Omental fat pad (tissue), 3 donors: ENCODE measurements at regions not wholly inside any gene's neighbourhood (a gene's known extent, or its start where the extent isn't known, plus 50 kb on each side); places are given as distances from the start of the nearest gene placed in this dataset.
"Not testable (repeated sequence)": the region's sequence is repeated elsewhere in the genome, so short reads cannot be mapped to it uniquely, and the experiment has no call there.

Experiments used
- ATAC-seq: fragments of 150-250 bp; one replicate; pipeline ENCODE4 v1.9.1; 2016; ENCODE audit warnings: mild to moderate bottlenecking, moderate library complexity; ENCODE audit not compliant: low FRiP score
- DNase-seq: peaks from one replicate; pipeline ENCODE4 v3.0.0-alpha.2; 2019; ENCODE audit warnings: low spot score
- TF ChIP-seq, protein P1 (sequence below), 3 donors: fragments of 450-650 bp; IDR thresholded peaks; one replicate each; pipeline ENCODE4 v1.5.1; 2016 to 2017; ENCODE audit warnings: antibody characterized with exemption in 3 of 3, mild to moderate bottlenecking in 3 of 3, moderate library complexity in 2 of 3

DNA sequence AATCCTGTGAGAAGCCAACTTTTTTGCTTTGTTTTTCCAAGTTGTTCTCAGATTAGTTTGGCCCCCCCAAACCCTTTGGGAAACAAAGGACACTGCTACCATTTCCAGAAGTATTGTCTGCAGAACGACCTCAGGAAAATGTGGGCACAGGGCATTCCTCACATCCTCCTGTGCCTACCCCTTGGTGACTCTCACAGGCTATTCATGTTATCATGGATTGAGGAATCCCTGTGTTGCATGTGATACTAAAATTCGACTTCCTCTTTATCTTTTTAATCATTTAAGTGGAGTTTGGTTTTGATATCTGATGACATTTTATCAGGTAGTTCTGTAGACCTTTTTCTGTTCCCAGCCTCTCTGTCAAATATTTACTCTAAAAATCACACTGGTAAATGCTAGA is 184.5 kb downstream of the FASLG start:
- TF ChIP-seq, protein P1, sequence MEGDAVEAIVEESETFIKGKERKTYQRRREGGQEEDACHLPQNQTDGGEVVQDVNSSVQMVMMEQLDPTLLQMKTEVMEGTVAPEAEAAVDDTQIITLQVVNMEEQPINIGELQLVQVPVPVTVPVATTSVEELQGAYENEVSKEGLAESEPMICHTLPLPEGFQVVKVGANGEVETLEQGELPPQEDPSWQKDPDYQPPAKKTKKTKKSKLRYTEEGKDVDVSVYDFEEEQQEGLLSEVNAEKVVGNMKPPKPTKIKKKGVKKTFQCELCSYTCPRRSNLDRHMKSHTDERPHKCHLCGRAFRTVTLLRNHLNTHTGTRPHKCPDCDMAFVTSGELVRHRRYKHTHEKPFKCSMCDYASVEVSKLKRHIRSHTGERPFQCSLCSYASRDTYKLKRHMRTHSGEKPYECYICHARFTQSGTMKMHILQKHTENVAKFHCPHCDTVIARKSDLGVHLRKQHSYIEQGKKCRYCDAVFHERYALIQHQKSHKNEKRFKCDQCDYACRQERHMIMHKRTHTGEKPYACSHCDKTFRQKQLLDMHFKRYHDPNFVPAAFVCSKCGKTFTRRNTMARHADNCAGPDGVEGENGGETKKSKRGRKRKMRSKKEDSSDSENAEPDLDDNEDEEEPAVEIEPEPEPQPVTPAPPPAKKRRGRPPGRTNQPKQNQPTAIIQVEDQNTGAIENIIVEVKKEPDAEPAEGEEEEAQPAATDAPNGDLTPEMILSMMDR (IDR thresholded peaks at IDR 0.05): no peak
- ATAC-seq: no peak
- DNase-seq: no peak

DNA sequence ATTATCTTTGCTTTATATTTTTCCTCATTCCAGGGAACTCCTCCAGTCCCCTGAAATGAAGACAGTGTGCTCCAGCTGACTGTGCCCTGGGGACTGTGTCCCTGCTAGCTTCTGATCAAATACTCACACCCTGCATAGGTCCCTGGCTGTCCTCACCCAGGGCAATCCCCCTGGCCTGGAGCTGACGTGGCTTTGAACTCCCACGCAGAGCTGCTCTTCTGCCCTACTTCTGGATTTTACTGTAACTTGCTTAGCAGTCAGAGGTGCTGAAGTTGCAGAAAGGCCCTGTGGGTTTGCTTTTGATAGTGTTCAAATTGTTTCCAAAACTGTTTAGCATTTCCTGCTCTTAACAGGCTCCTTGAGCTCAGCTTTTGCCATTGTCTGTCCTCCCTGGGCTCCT is 186.5 kb downstream of the FASLG start:
- no peak for DNase-seq
- TF ChIP-seq, protein P1 (IDR thresholded peaks at IDR 0.05): no peak
- no peak for ATAC-seq

DNA sequence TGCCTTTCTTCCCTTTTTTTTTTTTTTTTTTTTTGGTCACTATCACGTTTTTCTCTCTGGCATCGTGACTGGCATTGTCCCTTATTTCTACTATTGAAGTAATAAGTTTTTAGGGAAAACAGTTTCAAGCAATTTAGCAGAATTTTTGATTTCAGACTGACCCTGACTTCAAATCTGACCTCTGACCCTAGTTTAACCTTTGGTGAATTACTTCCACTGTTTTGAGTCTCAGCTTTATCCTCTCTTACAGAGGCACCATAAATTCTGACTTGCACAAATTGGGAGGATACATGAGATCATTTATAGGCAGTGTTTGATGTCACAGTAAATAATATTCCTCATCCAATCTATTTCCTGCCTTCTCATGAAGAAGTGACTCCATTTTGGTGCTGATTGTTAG is 187.0 kb downstream of the FASLG start:
- TF ChIP-seq, protein P1 (IDR thresholded peaks at IDR 0.05): no peak
- DNase-seq (no peak), ATAC-seq (no peak)

DNA sequence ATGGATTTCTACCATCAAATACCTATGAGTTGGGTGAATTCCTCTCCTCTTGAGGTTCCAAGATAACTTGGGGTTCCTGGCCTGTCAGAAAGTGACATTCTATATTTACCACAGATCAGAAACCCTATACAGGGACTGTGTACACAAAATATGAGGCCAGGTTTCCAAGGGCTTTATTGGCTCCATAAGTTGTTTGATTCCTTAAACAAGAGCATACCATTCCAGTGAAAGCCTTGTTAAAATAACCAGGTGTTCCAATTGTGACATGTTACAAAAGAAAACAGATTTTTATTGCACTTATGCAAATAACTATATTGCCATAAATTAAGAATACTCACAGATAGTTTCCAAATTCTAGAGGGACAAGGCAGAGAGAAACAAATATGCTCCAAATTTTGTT is 188.9 kb downstream of the FASLG start:
- not testable (repeated sequence) for DNase-seq, ATAC-seq

DNA sequence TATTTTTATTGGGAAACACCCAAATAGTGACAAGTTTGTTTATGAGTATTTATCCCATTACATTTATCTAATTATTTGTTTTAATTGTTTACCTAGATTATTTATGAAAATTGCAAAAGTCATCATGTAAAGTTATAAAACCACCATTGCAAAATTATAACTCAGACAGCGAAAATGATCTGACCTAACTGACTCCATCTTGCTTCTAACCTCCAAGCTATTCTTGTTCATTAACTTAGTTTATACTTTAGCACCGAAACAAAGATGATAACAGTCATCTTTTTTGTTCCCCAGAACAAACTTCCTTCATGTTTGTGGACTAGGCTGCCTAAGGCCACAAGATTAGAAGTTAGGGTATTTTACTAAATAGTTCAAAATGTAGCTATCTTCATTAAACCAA is 190.8 kb downstream of the FASLG start:
- TF ChIP-seq, protein P1 (IDR thresholded peaks at IDR 0.05): no peak
- no peak for ATAC-seq
- DNase-seq: no peak

DNA sequence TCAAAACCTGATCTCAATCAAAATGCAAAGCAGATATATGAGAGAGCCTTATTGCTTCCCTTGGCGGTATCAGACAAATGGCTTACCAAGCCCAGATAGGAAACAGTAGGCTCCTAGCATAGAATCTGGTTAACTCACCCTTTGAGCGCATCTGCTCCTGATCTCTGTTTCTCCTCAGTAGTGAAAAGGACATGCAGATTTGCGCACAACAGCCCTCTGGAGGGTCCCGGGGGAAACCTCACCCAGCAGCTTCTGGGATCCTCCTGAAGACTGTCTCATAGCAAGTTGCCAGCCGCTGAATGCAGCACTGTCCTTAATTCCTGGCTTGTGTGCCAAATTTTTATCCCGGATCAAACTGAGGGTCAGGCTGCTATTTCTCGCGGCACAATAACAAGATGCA is 192.2 kb downstream of the FASLG start:
- TF ChIP-seq, protein P1 (IDR thresholded peaks at IDR 0.05): no peak
- DNase-seq: no peak
- no peak for ATAC-seq

DNA sequence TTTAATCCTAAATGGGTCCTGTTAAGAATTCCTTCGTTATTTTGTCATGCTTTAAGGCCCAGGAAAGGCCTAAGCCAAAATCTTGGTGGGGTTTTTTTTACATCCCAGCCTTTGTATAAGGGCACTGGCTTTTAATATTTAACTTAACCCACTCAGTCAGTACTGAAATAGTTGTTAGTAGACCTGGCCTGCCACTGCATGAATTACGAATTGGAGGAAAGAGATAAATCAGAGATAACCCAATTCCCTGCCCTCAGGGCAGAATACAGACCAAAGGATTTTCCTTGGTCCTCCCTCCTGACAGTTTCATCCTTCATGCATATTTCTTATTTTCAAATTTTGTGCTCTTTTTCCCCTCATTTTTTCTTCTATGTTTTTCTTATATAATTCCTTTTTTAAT is 193.0 kb downstream of the FASLG start:
- no peak for ATAC-seq
- no peak for DNase-seq
- TF ChIP-seq, protein P1 (IDR thresholded peaks at IDR 0.05): no peak

DNA sequence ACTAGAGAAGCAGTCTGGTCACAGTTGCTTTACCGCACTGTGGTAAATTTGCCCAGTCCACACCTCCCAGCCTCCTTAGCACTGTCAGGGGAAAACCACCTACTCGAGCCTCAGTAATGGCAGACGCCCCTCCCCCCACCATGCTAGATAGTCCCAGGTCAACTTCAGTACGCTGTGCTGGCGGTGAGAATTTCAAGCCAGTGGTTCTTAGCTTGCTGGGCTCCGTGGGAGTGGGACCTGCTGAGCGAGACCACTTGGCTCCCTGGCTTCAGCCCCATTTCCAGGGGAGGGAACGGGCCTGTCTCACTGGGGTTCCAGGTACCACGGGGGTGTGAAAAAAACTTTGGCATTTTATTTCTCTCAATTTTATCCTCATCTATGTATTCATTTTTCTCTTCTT is 194.8 kb downstream of the TNFSF18 start:
- ATAC-seq, DNase-seq: not testable (repeated sequence)
